ENCODE measurements at regions not wholly inside any gene's neighbourhood (a gene's known extent, or its start where the extent isn't known, plus 50 kb on each side); places are given as distances from the start of the nearest gene placed in this dataset.

- TF ChIP-seq POLR2A (IDR thresholded peaks at IDR 0.05) (no peak), CTCF (IDR thresholded peaks at IDR 0.05) (no peak)
These were observed 360.8 kb upstream of the ARID1B start for GRCh38 chr6:156416391-156416790.
